ENCODE measurements at regions not wholly inside any gene's neighbourhood (a gene's known extent, or its start where the extent isn't known, plus 50 kb on each side); places are given as distances from the start of the nearest gene placed in this dataset.

DNA sequence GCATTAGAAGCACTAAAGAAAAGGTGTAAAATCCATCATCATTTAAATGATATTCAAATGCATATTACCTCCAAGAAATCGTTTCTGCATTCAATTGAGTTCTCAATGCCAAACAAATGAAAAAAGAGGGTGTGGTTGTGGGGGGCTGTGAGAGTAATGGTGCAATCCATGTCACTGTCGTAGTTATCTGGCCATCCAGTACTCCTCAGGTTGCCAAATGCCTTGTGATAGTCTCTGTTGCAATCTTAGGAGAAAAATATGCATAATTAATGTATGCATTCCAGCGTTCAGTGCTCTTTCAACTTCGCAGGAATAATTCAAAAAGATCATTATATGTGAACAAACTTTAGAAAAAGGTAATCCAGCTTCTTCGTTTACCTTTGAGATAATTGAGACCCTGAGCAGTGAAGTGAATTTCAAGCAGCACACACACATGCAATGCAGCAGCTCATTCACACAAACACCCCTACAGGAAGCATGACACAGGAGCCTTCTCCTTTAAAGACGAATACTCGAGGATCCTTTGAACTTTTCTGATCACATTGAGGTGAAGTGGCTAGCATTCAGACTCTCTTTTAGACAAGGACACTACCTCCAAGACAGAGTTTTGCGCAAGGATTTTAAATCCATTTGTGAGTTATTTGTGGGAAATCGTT, 73.4 kb downstream of the OR13A1 start:
- TF ChIP-seq EZH2 (IDR thresholded peaks at IDR 0.05): no peak
- TF ChIP-seq CTCF (IDR thresholded peaks at IDR 0.05): no peak

All from neural progenitor cell (in vitro differentiated cells).